ENCODE measurements at regions not wholly inside any gene's neighbourhood (a gene's known extent, or its start where the extent isn't known, plus 50 kb on each side); places are given as distances from the start of the nearest gene placed in this dataset.

- H2BK12ac ChIP-seq (ENCODE audit: low read depth, low read length) = no peak overlapping the region
- no peak overlapping the region for H3K4me3 ChIP-seq (ENCODE audit: extremely low read depth in 1 of 4, insufficient read depth in 2 of 4, low read depth in 3 of 4, low read length in 4 of 4)
- H4K8ac ChIP-seq (ENCODE audit: extremely low read depth, insufficient read depth, low read length) = no peak overlapping the region
- H4K91ac ChIP-seq (replicated peaks; ENCODE audit: insufficient read length, low read length) = no peak overlapping the region
- H2BK15ac ChIP-seq (ENCODE audit: low read length) = no peak overlapping the region
- no peak overlapping the region for H3K23ac ChIP-seq (ENCODE audit: insufficient read length)
- no peaks in the 10 kb centered on the region; a peak in 1 of 8 replicates for H3K36me3 ChIP-seq (ENCODE audit: control insufficient read depth in 2 of 4, insufficient read depth in 4 of 4, low read length in 3 of 4)
- H3K18ac ChIP-seq (ENCODE audit: extremely low read depth, low read length) = no peak overlapping the region
- H2BK120ac ChIP-seq (replicated peaks; ENCODE audit: low read depth, low read length) = no peak overlapping the region
- WGBS, 2 experiments (ENCODE audit: extremely low coverage in 1 of 2, insufficient coverage in 1 of 2, insufficient read length in 1 of 2, insufficient replicate concordance in 2 of 2, low coverage in 1 of 2, low lambda C conversion rate in 2 of 2, missing lambda C conversion rate in 1 of 2) = 79% methylated on average over 2 of the region's 2 CpGs; no CpG with 5 or more reads in 1 of the 2 experiments
- DNase-seq (ENCODE audit: low read depth in 1 of 2, low spot score in 2 of 2) (no peak), FAIRE-seq (no peak)
- no peaks in the 10 kb centered on the region for H3K27me3 ChIP-seq (replicated peaks in 1 of 4; ENCODE audit: control insufficient read depth in 3 of 4, extremely low read depth in 1 of 4, insufficient read depth in 3 of 4, low read length in 3 of 4)
- H3K56ac ChIP-seq (replicated peaks; ENCODE audit: insufficient read length, low read depth, low read length) = no peak overlapping the region
- ChIA-PET POLR2A (ENCODE audit: partially characterized antibody) (interaction anchor here (0.8 kb wide), 1 partner anchor 8 kb away, joined by 3 read pairs; no protein-coding TSS in a partner anchor), CTCF (ENCODE audit: partially characterized antibody) (no interaction called here)
- H2AK5ac ChIP-seq (ENCODE audit: low read depth, low read length) = no peak overlapping the region
- H4K20me1 ChIP-seq (replicated peaks in 1 of 2; ENCODE audit: control insufficient read depth in 1 of 2, insufficient read depth in 2 of 2, low read length in 2 of 2) = no peaks in the 10 kb centered on the region
- H3K9ac ChIP-seq (replicated peaks in 1 of 4; ENCODE audit: extremely low read depth in 1 of 4, low read depth in 3 of 4, low read length in 3 of 4) = no peak overlapping the region
- H3K23me2 ChIP-seq (ENCODE audit: low read depth, low read length) = no peaks in the 10 kb centered on the region
- H3K4ac ChIP-seq (replicated peaks; ENCODE audit: insufficient read length, low read depth, low read length) = no peak overlapping the region
- peaks cover 4% of the 10 kb centered on the region in 2 experiments; a peak in 1 of 4 replicates for H3K9me3 ChIP-seq (ENCODE audit: insufficient read depth in 2 of 2, low read depth in 1 of 2, low read length in 1 of 2)
- no peak overlapping the region for H3K14ac ChIP-seq (ENCODE audit: insufficient read length)
- no peaks in the 10 kb centered on the region for H3K79me1 ChIP-seq (ENCODE audit: low read depth, low read length)
- H3K4me2 ChIP-seq (ENCODE audit: insufficient read depth in 1 of 2, low read depth in 2 of 2, low read length in 2 of 2) = no peak overlapping the region
- H2BK5ac ChIP-seq (ENCODE audit: low read depth, low read length) = no peak overlapping the region
- no peak overlapping the region for H2AFZ ChIP-seq (ENCODE audit: low read length)
- TF ChIP-seq ATF2 (IDR thresholded peaks at IDR 0.05; ENCODE audit: low read length) (no peak), E2F6 (IDR thresholded peaks at IDR 0.05) (no peak), SP2 (IDR thresholded peaks at IDR 0.05; ENCODE audit: low read length) (no peak), CBX5 (IDR thresholded peaks at IDR 0.05; ENCODE audit: low read depth, low read length) (no peak), GABPA (IDR thresholded peaks at IDR 0.05; ENCODE audit: borderline replicate concordance, insufficient read depth, low read length) (no peak), HDAC6 (IDR thresholded peaks at IDR 0.05; ENCODE audit: low read depth, low read length) (no peak), SAP30 (IDR thresholded peaks at IDR 0.05; ENCODE audit: insufficient read depth, insufficient replicate concordance, low read length) (no peak), ASH2L (IDR thresholded peaks at IDR 0.05; ENCODE audit: low read length) (no peak), EGR1 (IDR thresholded peaks at IDR 0.05; ENCODE audit: borderline replicate concordance, low read depth, low read length) (no peak)
- no peak overlapping the region for H3K27ac ChIP-seq (ENCODE audit: low read depth, low read length)
- no peak overlapping the region for H2BK20ac ChIP-seq (ENCODE audit: low read length)
- no peak overlapping the region for H4K5ac ChIP-seq (ENCODE audit: insufficient read length, low read depth, low read length)
- no peaks in the 10 kb centered on the region for H3K79me2 ChIP-seq (ENCODE audit: control insufficient read depth in 1 of 2, insufficient read depth in 2 of 2, low read length in 2 of 2)
- H3K4me1 ChIP-seq (replicated peaks in 1 of 4; ENCODE audit: control insufficient read depth in 3 of 4, insufficient read depth in 4 of 4, low read length in 3 of 4) = peaks cover 0 to 11% (median 10%) of the 10 kb centered on the region in 4 experiments; a peak in 4 of 7 replicates
Observed at GRCh38 chr5:82403026-82403425, 124.9 kb upstream of the RPS23 start.

Measured in H1 (cell line).